ENCODE measurements at regions not wholly inside any gene's neighbourhood (a gene's known extent, or its start where the extent isn't known, plus 50 kb on each side); places are given as distances from the start of the nearest gene placed in this dataset.

GRCh38 chr7:25279705-25280104 is 51.4 kb upstream of the NPVF start:
- H3K4me3 Mint-ChIP-seq, result no peak overlapping the region
- H3K36me3 Mint-ChIP-seq, result no peaks in the 10 kb centered on the region
- peaks cover 4% of the 10 kb centered on the region for H3K27me3 Mint-ChIP-seq (ENCODE audit: low read depth)
- DNase-seq (ENCODE audit: low spot score in 2 of 2, unreplicated experiment in 2 of 2), result no peak
- H3K27ac Mint-ChIP-seq, result no peak overlapping the region
- peaks cover 3% of the 10 kb centered on the region for H3K9me3 Mint-ChIP-seq
- TF ChIP-seq CTCF (IDR thresholded peaks at IDR 0.05; ENCODE audit: unreplicated experiment), result no peak
- H3K4me1 Mint-ChIP-seq, result no peaks in the 10 kb centered on the region

GRCh38 chr7:25280181-25280580 is 51.9 kb upstream of the NPVF start:
- Mint-ChIP-seq H3K4me3 (no peak overlapping the region), H3K9me3 (peaks cover 3% of the 10 kb centered on the region), H3K27me3 (ENCODE audit: low read depth) (peaks cover 5% of the 10 kb centered on the region), H3K27ac (no peak overlapping the region), H3K4me1 (no peaks in the 10 kb centered on the region), H3K36me3 (no peaks in the 10 kb centered on the region)
- DNase-seq (ENCODE audit: low spot score in 2 of 2, unreplicated experiment in 2 of 2), result no peak
- TF ChIP-seq CTCF (IDR thresholded peaks at IDR 0.05; ENCODE audit: unreplicated experiment), result no peak

- Mint-ChIP-seq H3K27ac (no peak overlapping the region), H3K27me3 (ENCODE audit: low read depth) (peaks cover 5% of the 10 kb centered on the region), H3K9me3 (peaks cover 3% of the 10 kb centered on the region), H3K4me1 (no peaks in the 10 kb centered on the region), H3K4me3 (no peak overlapping the region), H3K36me3 (no peaks in the 10 kb centered on the region)
- DNase-seq (ENCODE audit: low spot score in 2 of 2, unreplicated experiment in 2 of 2), result no peak
- TF ChIP-seq CTCF (IDR thresholded peaks at IDR 0.05; ENCODE audit: unreplicated experiment), result no peak
These were observed 53.9 kb upstream of the NPVF start for GRCh38 chr7:25282194-25282593.

- H3K27me3 Mint-ChIP-seq (ENCODE audit: low read depth), result peaks cover 7% of the 10 kb centered on the region
These were observed 58.5 kb upstream of the NPVF start for GRCh38 chr7:25286756-25287155.

GRCh38 chr7:25287291-25287690 is 59.0 kb upstream of the NPVF start:
- Mint-ChIP-seq H3K27ac (no peak overlapping the region), H3K4me1 (no peaks in the 10 kb centered on the region), H3K36me3 (no peaks in the 10 kb centered on the region)

More at GRCh38 chr7:25286756-25287155, 58.5 kb upstream of the NPVF start:
- H3K4me1 Mint-ChIP-seq, result no peaks in the 10 kb centered on the region
- peaks cover 4% of the 10 kb centered on the region for H3K9me3 Mint-ChIP-seq
- DNase-seq (ENCODE audit: low spot score in 2 of 2, unreplicated experiment in 2 of 2), result no peak
- no peaks in the 10 kb centered on the region for H3K36me3 Mint-ChIP-seq
- no peak overlapping the region for H3K27ac Mint-ChIP-seq
- H3K4me3 Mint-ChIP-seq, result no peak overlapping the region
- no peak for TF ChIP-seq CTCF (IDR thresholded peaks at IDR 0.05; ENCODE audit: unreplicated experiment)

More at GRCh38 chr7:25287291-25287690, 59.0 kb upstream of the NPVF start:
- H3K27me3 Mint-ChIP-seq (ENCODE audit: low read depth), result peaks cover 9% of the 10 kb centered on the region
- no peak for DNase-seq (ENCODE audit: low spot score in 2 of 2, unreplicated experiment in 2 of 2)
- no peak overlapping the region for H3K4me3 Mint-ChIP-seq
- no peak for TF ChIP-seq CTCF (IDR thresholded peaks at IDR 0.05; ENCODE audit: unreplicated experiment)
- peaks cover 4% of the 10 kb centered on the region for H3K9me3 Mint-ChIP-seq

All from mesothelial cell of epicardium (in vitro differentiated cells).